ENCODE measurements at regions not wholly inside any gene's neighbourhood (a gene's known extent, or its start where the extent isn't known, plus 50 kb on each side); places are given as distances from the start of the nearest gene placed in this dataset.
A peak's percentile ranks its signal among the peaks of the same experiment; 100 is the strongest.

- no peaks in the 10 kb centered on the region for H3K4me1 ChIP-seq (ENCODE audit: control insufficient read depth in 1 of 2, insufficient read depth in 2 of 2, low read length in 2 of 2)
- intact Hi-C loops (cut with DNase I): no loop called here
- 97% methylated on average over 3 of the region's 3 CpGs for WGBS, 2 donors
- DNase-seq (no peak), ATAC-seq (ENCODE audit: low FRiP score) (no peak)
- no peaks in the 10 kb centered on the region for H3K9me3 ChIP-seq (ENCODE audit: control insufficient read depth, low read length)
- no peaks in the 10 kb centered on the region for H3K27me3 ChIP-seq (ENCODE audit: control insufficient read depth in 1 of 2, insufficient read depth in 2 of 2, low read length in 1 of 2)
- H3K36me3 ChIP-seq (ENCODE audit: control insufficient read depth in 1 of 2, insufficient read depth in 2 of 2, low read length in 1 of 2): no peaks in the 10 kb centered on the region
- no peak overlapping the region for H3K27ac ChIP-seq (ENCODE audit: low read depth in 1 of 2, low read length in 2 of 2)
- no peak overlapping the region for H3K4me3 ChIP-seq (ENCODE audit: low read length in 2 of 2)
These were observed 896.6 kb upstream of the INTU start for GRCh38 chr4:126736133-126736518.

- no peaks in the 10 kb centered on the region for H3K9me3 ChIP-seq (ENCODE audit: control insufficient read depth, low read length)
- no peak for ATAC-seq (ENCODE audit: low FRiP score)
These were observed 894.7 kb upstream of the INTU start for GRCh38 chr4:126737899-126738526.

GRCh38 chr4:126738527-126738923, 894.2 kb upstream of the INTU start:
- intact Hi-C loops (cut with DNase I): no loop called here
- 95 to 97% methylated on average over 4 of the region's 4 CpGs for WGBS, 2 donors
- H3K4me1 ChIP-seq (ENCODE audit: control insufficient read depth in 1 of 2, insufficient read depth in 2 of 2, low read length in 2 of 2): peaks cover 0 to 2% of the 10 kb centered on the region in 2 donors
- no peaks in the 10 kb centered on the region for H3K27me3 ChIP-seq (ENCODE audit: control insufficient read depth in 1 of 2, insufficient read depth in 2 of 2, low read length in 1 of 2)
- DNase-seq: no peak
- no peak for ATAC-seq (ENCODE audit: low FRiP score)
- no peaks in the 10 kb centered on the region for H3K36me3 ChIP-seq (ENCODE audit: control insufficient read depth in 1 of 2, insufficient read depth in 2 of 2, low read length in 1 of 2)
- H3K27ac ChIP-seq (ENCODE audit: low read depth in 1 of 2, low read length in 2 of 2): no peak overlapping the region
- H3K4me3 ChIP-seq (ENCODE audit: low read length in 2 of 2): no peak overlapping the region
- no peaks in the 10 kb centered on the region for H3K9me3 ChIP-seq (ENCODE audit: control insufficient read depth, low read length)

More at GRCh38 chr4:126737899-126738526, 894.7 kb upstream of the INTU start:
- no peak overlapping the region for H3K27ac ChIP-seq (ENCODE audit: low read depth in 1 of 2, low read length in 2 of 2)
- DNase-seq: no peak
- H3K27me3 ChIP-seq (ENCODE audit: control insufficient read depth in 1 of 2, insufficient read depth in 2 of 2, low read length in 1 of 2): no peaks in the 10 kb centered on the region
- intact Hi-C loops (cut with DNase I): no loop called here
- H3K36me3 ChIP-seq (ENCODE audit: control insufficient read depth in 1 of 2, insufficient read depth in 2 of 2, low read length in 1 of 2): no peaks in the 10 kb centered on the region
- H3K4me1 ChIP-seq (ENCODE audit: control insufficient read depth in 1 of 2, insufficient read depth in 2 of 2, low read length in 2 of 2): peaks cover 0 to 2% of the 10 kb centered on the region in 2 donors
- H3K4me3 ChIP-seq (ENCODE audit: low read length in 2 of 2): no peak overlapping the region
- 81 to 83% methylated on average over 4 of the region's 4 CpGs for WGBS, 2 donors

GRCh38 chr4:126738926-126739325, 893.8 kb upstream of the INTU start:
- WGBS, 2 donors: 1 to 26% methylated on average over 1 of the region's 1 CpG
- Histone ChIP-seq H3K4me3 (ENCODE audit: low read length in 2 of 2) (no peak overlapping the region), H3K27me3 (ENCODE audit: control insufficient read depth in 1 of 2, insufficient read depth in 2 of 2, low read length in 1 of 2) (no peaks in the 10 kb centered on the region), H3K9me3 (ENCODE audit: control insufficient read depth, low read length) (no peaks in the 10 kb centered on the region), H3K36me3 (ENCODE audit: control insufficient read depth in 1 of 2, insufficient read depth in 2 of 2, low read length in 1 of 2) (no peaks in the 10 kb centered on the region), H3K4me1 (ENCODE audit: control insufficient read depth in 1 of 2, insufficient read depth in 2 of 2, low read length in 2 of 2) (peaks cover 0 to 2% of the 10 kb centered on the region in 2 donors), H3K27ac (ENCODE audit: low read depth in 1 of 2, low read length in 2 of 2) (no peak overlapping the region)
- ATAC-seq (ENCODE audit: low FRiP score) (no peak), DNase-seq (no peak)
- intact Hi-C loops (cut with DNase I): no loop called here

GRCh38 chr4:126740687-126741086, 892.1 kb upstream of the INTU start:
- Histone ChIP-seq H3K27ac (ENCODE audit: low read depth in 1 of 2, low read length in 2 of 2) (no peak overlapping the region), H3K27me3 (ENCODE audit: control insufficient read depth in 1 of 2, insufficient read depth in 2 of 2, low read length in 1 of 2) (no peaks in the 10 kb centered on the region), H3K9me3 (ENCODE audit: control insufficient read depth, low read length) (no peaks in the 10 kb centered on the region), H3K36me3 (ENCODE audit: control insufficient read depth in 1 of 2, insufficient read depth in 2 of 2, low read length in 1 of 2) (no peaks in the 10 kb centered on the region), H3K4me3 (ENCODE audit: low read length in 2 of 2) (no peak overlapping the region), H3K4me1 (ENCODE audit: control insufficient read depth in 1 of 2, insufficient read depth in 2 of 2, low read length in 2 of 2) (peaks cover 0 to 2% of the 10 kb centered on the region in 2 donors)
- ATAC-seq (ENCODE audit: low FRiP score) (no peak), DNase-seq (no peak)
- 98 to 99% methylated on average over 6 of the region's 6 CpGs for WGBS, 2 donors
- intact Hi-C loops (cut with DNase I): no loop called here

GRCh38 chr4:126742048-126742447, 890.7 kb upstream of the INTU start:
- no peaks in the 10 kb centered on the region for H3K27me3 ChIP-seq (ENCODE audit: control insufficient read depth in 1 of 2, insufficient read depth in 2 of 2, low read length in 1 of 2)
- H3K4me3 ChIP-seq (ENCODE audit: low read length in 2 of 2): peak overlapping the region in 1 of 2 donors; percentile 10
- intact Hi-C loops (cut with DNase I): no loop called here
- ATAC-seq (ENCODE audit: low FRiP score) (no peak), DNase-seq (no peak)
- H3K9me3 ChIP-seq (ENCODE audit: control insufficient read depth, low read length): no peaks in the 10 kb centered on the region
- H3K4me1 ChIP-seq (ENCODE audit: control insufficient read depth in 1 of 2, insufficient read depth in 2 of 2, low read length in 2 of 2): peaks cover 0 to 2% of the 10 kb centered on the region in 2 donors
- H3K27ac ChIP-seq (ENCODE audit: low read depth in 1 of 2, low read length in 2 of 2): no peak overlapping the region
- 18 to 24% methylated on average over 3 of the region's 3 CpGs for WGBS, 2 donors
- no peaks in the 10 kb centered on the region for H3K36me3 ChIP-seq (ENCODE audit: control insufficient read depth in 1 of 2, insufficient read depth in 2 of 2, low read length in 1 of 2)

- Histone ChIP-seq H3K4me1 (ENCODE audit: control insufficient read depth in 1 of 2, insufficient read depth in 2 of 2, low read length in 2 of 2) (peaks cover 0 to 2% of the 10 kb centered on the region in 2 donors), H3K4me3 (ENCODE audit: low read length in 2 of 2) (no peak overlapping the region), H3K27me3 (ENCODE audit: control insufficient read depth in 1 of 2, insufficient read depth in 2 of 2, low read length in 1 of 2) (no peaks in the 10 kb centered on the region), H3K27ac (ENCODE audit: low read depth in 1 of 2, low read length in 2 of 2) (no peak overlapping the region), H3K36me3 (ENCODE audit: control insufficient read depth in 1 of 2, insufficient read depth in 2 of 2, low read length in 1 of 2) (no peaks in the 10 kb centered on the region), H3K9me3 (ENCODE audit: control insufficient read depth, low read length) (no peaks in the 10 kb centered on the region)
- DNase-seq: no peak
- no peak for ATAC-seq (ENCODE audit: low FRiP score)
- 94 to 98% methylated on average over 1 of the region's 1 CpG for WGBS, 2 donors
- intact Hi-C loops (cut with DNase I): no loop called here
These were observed 889.9 kb upstream of the INTU start for GRCh38 chr4:126742885-126743284.

- no peak overlapping the region for H3K27ac ChIP-seq (ENCODE audit: low read depth in 1 of 2, low read length in 2 of 2)
- no peaks in the 10 kb centered on the region for H3K27me3 ChIP-seq (ENCODE audit: control insufficient read depth in 1 of 2, insufficient read depth in 2 of 2, low read length in 1 of 2)
- 61 to 77% methylated on average over 3 of the region's 3 CpGs for WGBS, 2 donors
- no peaks in the 10 kb centered on the region for H3K9me3 ChIP-seq (ENCODE audit: control insufficient read depth, low read length)
- no peaks in the 10 kb centered on the region for H3K36me3 ChIP-seq (ENCODE audit: control insufficient read depth in 1 of 2, insufficient read depth in 2 of 2, low read length in 1 of 2)
- H3K4me1 ChIP-seq (ENCODE audit: control insufficient read depth in 1 of 2, insufficient read depth in 2 of 2, low read length in 2 of 2): no peaks in the 10 kb centered on the region
- no peak for DNase-seq
- intact Hi-C loops (cut with DNase I): no loop called here
- no peak for ATAC-seq (ENCODE audit: low FRiP score)
- H3K4me3 ChIP-seq (ENCODE audit: low read length in 2 of 2): no peak overlapping the region
These were observed 884.0 kb upstream of the INTU start for GRCh38 chr4:126748736-126749135.

- no peaks in the 10 kb centered on the region for H3K9me3 ChIP-seq (ENCODE audit: control insufficient read depth, low read length)
- H3K27ac ChIP-seq (ENCODE audit: low read depth in 1 of 2, low read length in 2 of 2): no peak overlapping the region
- 4 to 8% methylated on average over 2 of the region's 2 CpGs for WGBS, 2 donors
- H3K4me1 ChIP-seq (ENCODE audit: control insufficient read depth in 1 of 2, insufficient read depth in 2 of 2, low read length in 2 of 2): no peaks in the 10 kb centered on the region
- ATAC-seq (ENCODE audit: low FRiP score) (no peak), DNase-seq (no peak)
- intact Hi-C loops (cut with DNase I): no loop called here
- no peaks in the 10 kb centered on the region for H3K27me3 ChIP-seq (ENCODE audit: control insufficient read depth in 1 of 2, insufficient read depth in 2 of 2, low read length in 1 of 2)
- H3K4me3 ChIP-seq (ENCODE audit: low read length in 2 of 2): no peak overlapping the region
- H3K36me3 ChIP-seq (ENCODE audit: control insufficient read depth in 1 of 2, insufficient read depth in 2 of 2, low read length in 1 of 2): no peaks in the 10 kb centered on the region
These were observed 882.0 kb upstream of the INTU start for GRCh38 chr4:126750723-126751122.
